Pancreas (tissue), 10 donors: ENCODE measurements at regions not wholly inside any gene's neighbourhood (a gene's known extent, or its start where the extent isn't known, plus 50 kb on each side); places are given as distances from the start of the nearest gene placed in this dataset.

Experiments used
- ATAC-seq, 4 donors: fragments of 200-7000 bp; cut with Tn5 transposase; one replicate each; pipeline versions ENCODE4 v1.8.0 to v1.9.1; 2020; ENCODE audit warnings: mild to moderate bottlenecking in 4 of 4, moderate library complexity in 4 of 4
- DNase-seq, 6 donors: peaks; one replicate each; pipeline ENCODE4 v3.0.0-alpha.2; 2020
- FAIRE-seq: peaks from 2 replicates; lab custom pipeline; 2012; peaks lifted over from hg19 to GRCh38; lab: Jason Lieb, UNC
- H3K27ac ChIP-seq, 4 donors: fragments of 200-600 bp; sonication (generic); 1 replicate in 3 of 4; 2 replicates in 1 of 4; pipeline versions ENCODE4 v1.5.0 to v1.8.0; 2020
- H3K27me3 ChIP-seq, 4 donors: fragments of 200-600 bp; one replicate each; pipeline ENCODE4 v1.8.0; 2021
- H3K36me3 ChIP-seq, 3 donors: fragments of 200-600 bp; sonication (generic) in 1 of 3; one replicate each; pipeline versions ENCODE4 v1.5.0 to v1.8.0; 2020 to 2021
- H3K4me1 ChIP-seq, 3 donors: fragments of 200-600 bp; one replicate each; pipeline ENCODE4 v1.8.0; 2021
- H3K4me3 ChIP-seq, 4 donors: fragments of 200-600 bp; sonication (generic) in 2 of 4; one replicate each; pipeline versions ENCODE4 v1.5.0 to v1.8.0; 2020 to 2021
- H3K9me3 ChIP-seq, 4 donors: fragments of 200-600 bp; one replicate each; pipeline ENCODE4 v1.8.0; 2021
- CTCF ChIP-seq, 4 donors: fragments of 200-600 bp; sonication (generic) in 3 of 4; IDR thresholded peaks; one replicate each; pipeline versions ENCODE4 v1.5.0 to v1.8.0; 2021; ENCODE audit warnings: antibody characterized with exemption in 4 of 4
- WGBS, 2 donors: extraction: QIAGEN DNeasy Blood & Tissue Kit; methylation state at CpG; one replicate each; pipeline ENCODE4 v1.1.7; 2013; 5-methylcytosine and 5-hydroxymethylcytosine counted together
- intact Hi-C, 3 donors: fragments of 100-400 bp; cut with DNase I; formaldehyde crosslinking; loops; one replicate each; pipeline versions ENCODE4 v1.11.1 to v1.14.2; 2022
- donor health status: healthy with polysubstance abuse.
- donor health status: DM: no; HTN: no; CAD: no; lungs with moderate emphysema.
- donor health status: DM: no; HTN: no; CAD: no.
- donor health status: control.
- donor health status: control.
- donor health status: Bipolar disorder and iron deficiency.
- donor health status: DM: yes; HTN: yes; CAD: no.
- donor health status: DM: no; HTN: no; CAD: no.
- donor health status: DM: no; HTN: no; CAD: no.
- donor health status: DM: yes; HTN: yes; CAD: no.

- peaks cover 5 to 14% (median 8%) of the 10 kb centered on the region in 3 donors for H3K4me1 ChIP-seq
- H3K36me3 ChIP-seq: no peaks in the 10 kb centered on the region
- FAIRE-seq: no peak
- intact Hi-C loops: no loop called here
- H3K27me3 ChIP-seq: no peaks in the 10 kb centered on the region
- DNase-seq: no peak
- H3K9me3 ChIP-seq: no peaks in the 10 kb centered on the region
- H3K4me3 ChIP-seq: no peak overlapping the region
- WGBS, 2 donors: 34 to 37% methylated on average over 6 of the region's 6 CpGs
- H3K27ac ChIP-seq: peak overlapping the region in 2 of 4 donors; percentile 59 to 72
- ATAC-seq: peak; percentile 71 to 86 (median 80)
- TF ChIP-seq CTCF (IDR thresholded peaks at IDR 0.05): no peak
Measured at GRCh38 chr4:71691416-71692073, 92.3 kb downstream of the GC start.

- TF ChIP-seq CTCF (IDR thresholded peaks at IDR 0.05): no peak
- no peak for FAIRE-seq
- H3K36me3 ChIP-seq: no peaks in the 10 kb centered on the region
- DNase-seq: no peak
- H3K9me3 ChIP-seq: no peaks in the 10 kb centered on the region
- H3K4me1 ChIP-seq: peaks cover 19 to 25% (median 20%) of the 10 kb centered on the region in 3 donors
- no peaks in the 10 kb centered on the region for H3K27me3 ChIP-seq
- 93 to 98% methylated on average over 4 of the region's 4 CpGs for WGBS, 2 donors
- no peak overlapping the region for H3K4me3 ChIP-seq
- intact Hi-C loops: no loop called here
- H3K27ac ChIP-seq: no peak overlapping the region
- ATAC-seq: no peak
Measured at GRCh38 chr4:71689822-71690221, 94.1 kb downstream of the GC start.

GRCh38 chr4:71687056-71687455 lies 96.8 kb downstream of the GC start:
- peak; percentile 66 to 85 (median 82) for ATAC-seq
- no peak for DNase-seq
- peak; percentile 9 for FAIRE-seq

GRCh38 chr4:71685975-71686374 lies 97.9 kb downstream of the GC start:
- FAIRE-seq: no peak
- Histone ChIP-seq H3K4me1 (peaks cover 19 to 25% (median 20%) of the 10 kb centered on the region in 3 donors), H3K27ac (peak overlapping the region; percentile 47 to 71 (median 58)), H3K27me3 (no peaks in the 10 kb centered on the region), H3K36me3 (no peaks in the 10 kb centered on the region), H3K4me3 (no peak overlapping the region), H3K9me3 (no peaks in the 10 kb centered on the region)
- TF ChIP-seq CTCF (IDR thresholded peaks at IDR 0.05): no peak
- WGBS, 2 donors: 14 to 22% methylated on average over 1 of the region's 1 CpG
- ATAC-seq: peak in 3 of 4 donors; percentile 24 to 72 (median 69)
- no peak for DNase-seq
- intact Hi-C loops: no loop called here

More at GRCh38 chr4:71687056-71687455, 96.8 kb downstream of the GC start:
- Histone ChIP-seq H3K4me3 (no peak overlapping the region), H3K27ac (peak overlapping the region; percentile 47 to 71 (median 58)), H3K27me3 (no peaks in the 10 kb centered on the region), H3K4me1 (peaks cover 19 to 25% (median 20%) of the 10 kb centered on the region in 3 donors), H3K9me3 (no peaks in the 10 kb centered on the region), H3K36me3 (no peaks in the 10 kb centered on the region)
- intact Hi-C loops: no loop called here
- no peak for TF ChIP-seq CTCF (IDR thresholded peaks at IDR 0.05)

GRCh38 chr4:71683309-71683708 lies 100.6 kb downstream of the GC start:
- ATAC-seq: no peak

More at GRCh38 chr4:71683309-71683708, 100.6 kb downstream of the GC start:
- FAIRE-seq (no peak), DNase-seq (no peak)
- no peak for TF ChIP-seq CTCF (IDR thresholded peaks at IDR 0.05)
- H3K9me3 ChIP-seq: no peaks in the 10 kb centered on the region
- H3K27me3 ChIP-seq: no peaks in the 10 kb centered on the region
- WGBS, 2 donors: 82 to 88% methylated on average over 4 of the region's 4 CpGs
- no peaks in the 10 kb centered on the region for H3K36me3 ChIP-seq
- H3K27ac ChIP-seq: no peak overlapping the region
- intact Hi-C loops: no loop called here
- H3K4me3 ChIP-seq: no peak overlapping the region
- peaks cover 19 to 25% (median 20%) of the 10 kb centered on the region in 3 donors for H3K4me1 ChIP-seq
